ENCODE measurements at regions not wholly inside any gene's neighbourhood (a gene's known extent, or its start where the extent isn't known, plus 50 kb on each side); places are given as distances from the start of the nearest gene placed in this dataset.

GRCh38 chr7:145779140-145779539 is 337.5 kb upstream of the CNTNAP2 start:
- Histone ChIP-seq H3K36me3 (no peaks in the 10 kb centered on the region), H3K27me3 (no peaks in the 10 kb centered on the region), H3K4me3 (no peak overlapping the region), H3K27ac (no peak overlapping the region), H3K4me1 (no peaks in the 10 kb centered on the region), H3K9me3 (peaks cover 0 to 13% (median 7%) of the 10 kb centered on the region in 3 donors)
- 52 to 56% methylated on average over 2 of the region's 2 CpGs for WGBS, 2 donors
- DNase-seq: no peak
- intact Hi-C loops (cut with DNase I): no loop called here
- TF ChIP-seq POLR2A (IDR thresholded peaks at IDR 0.05): no peak
- TF ChIP-seq, protein P1, sequence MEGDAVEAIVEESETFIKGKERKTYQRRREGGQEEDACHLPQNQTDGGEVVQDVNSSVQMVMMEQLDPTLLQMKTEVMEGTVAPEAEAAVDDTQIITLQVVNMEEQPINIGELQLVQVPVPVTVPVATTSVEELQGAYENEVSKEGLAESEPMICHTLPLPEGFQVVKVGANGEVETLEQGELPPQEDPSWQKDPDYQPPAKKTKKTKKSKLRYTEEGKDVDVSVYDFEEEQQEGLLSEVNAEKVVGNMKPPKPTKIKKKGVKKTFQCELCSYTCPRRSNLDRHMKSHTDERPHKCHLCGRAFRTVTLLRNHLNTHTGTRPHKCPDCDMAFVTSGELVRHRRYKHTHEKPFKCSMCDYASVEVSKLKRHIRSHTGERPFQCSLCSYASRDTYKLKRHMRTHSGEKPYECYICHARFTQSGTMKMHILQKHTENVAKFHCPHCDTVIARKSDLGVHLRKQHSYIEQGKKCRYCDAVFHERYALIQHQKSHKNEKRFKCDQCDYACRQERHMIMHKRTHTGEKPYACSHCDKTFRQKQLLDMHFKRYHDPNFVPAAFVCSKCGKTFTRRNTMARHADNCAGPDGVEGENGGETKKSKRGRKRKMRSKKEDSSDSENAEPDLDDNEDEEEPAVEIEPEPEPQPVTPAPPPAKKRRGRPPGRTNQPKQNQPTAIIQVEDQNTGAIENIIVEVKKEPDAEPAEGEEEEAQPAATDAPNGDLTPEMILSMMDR (IDR thresholded peaks at IDR 0.05): no peak

DNA sequence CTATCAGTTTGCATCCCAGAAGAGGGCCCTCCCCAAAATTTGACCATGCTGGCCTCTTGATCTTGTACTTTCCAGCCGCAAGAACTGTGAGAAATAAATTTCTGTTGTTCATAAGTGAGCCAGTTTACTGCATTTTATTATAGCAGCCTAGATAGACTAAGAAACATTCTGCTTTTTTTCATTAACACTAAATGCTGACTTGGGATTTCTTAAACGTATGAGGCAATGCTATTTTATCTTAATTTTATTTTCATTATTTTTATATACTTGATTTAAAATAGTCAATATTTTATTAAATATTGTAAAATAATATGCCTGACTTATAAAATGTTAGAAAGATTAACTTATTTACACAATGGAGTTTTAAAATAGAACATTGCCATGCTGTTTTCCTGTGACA is 341.8 kb upstream of the CNTNAP2 start:
- Histone ChIP-seq H3K9me3 (no peaks in the 10 kb centered on the region), H3K36me3 (no peaks in the 10 kb centered on the region), H3K4me1 (no peaks in the 10 kb centered on the region), H3K27ac (no peak overlapping the region), H3K27me3 (no peaks in the 10 kb centered on the region), H3K4me3 (no peak overlapping the region)
- intact Hi-C loops (cut with DNase I): no loop called here
- TF ChIP-seq, protein P1 (IDR thresholded peaks at IDR 0.05): no peak
- no peak for TF ChIP-seq POLR2A (IDR thresholded peaks at IDR 0.05)
- 66 to 80% methylated on average over 2 of the region's 2 CpGs for WGBS, 2 donors
- no peak for DNase-seq

DNA sequence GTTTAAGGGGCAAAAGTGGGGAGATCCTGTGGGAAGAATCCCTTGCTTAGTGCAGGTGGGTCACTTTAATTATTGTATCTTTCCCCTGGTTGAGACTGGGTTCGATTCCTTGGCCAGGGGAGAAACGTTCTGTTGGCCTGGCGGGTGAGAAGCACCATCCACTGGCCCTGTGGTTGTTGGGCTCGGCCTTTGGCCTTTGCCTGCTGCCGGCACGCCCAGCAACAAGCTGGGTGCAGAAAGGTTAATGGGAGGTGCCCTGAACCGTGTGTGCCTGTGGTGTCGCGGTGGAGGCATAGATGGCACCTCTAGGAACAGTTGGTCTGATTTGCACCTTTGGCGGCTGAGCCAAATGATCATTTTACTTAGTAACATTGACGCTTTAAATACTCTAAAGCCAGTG is 363.6 kb upstream of the CNTNAP2 start:
- Histone ChIP-seq H3K4me1 (no peaks in the 10 kb centered on the region), H3K4me3 (no peak overlapping the region), H3K27ac (no peak overlapping the region), H3K36me3 (no peaks in the 10 kb centered on the region), H3K9me3 (peaks cover 0 to 11% (median 0%) of the 10 kb centered on the region in 3 donors), H3K27me3 (no peaks in the 10 kb centered on the region)
- WGBS, 2 donors: 80 to 90% methylated on average over 10 to 11 of the region's 11 CpGs
- no peak for DNase-seq
- intact Hi-C loops (cut with DNase I): no loop called here
- TF ChIP-seq, protein P1 (IDR thresholded peaks at IDR 0.05): no peak
- TF ChIP-seq POLR2A (IDR thresholded peaks at IDR 0.05): no peak

- no peak overlapping the region for H3K4me3 ChIP-seq
- no peaks in the 10 kb centered on the region for H3K27me3 ChIP-seq
- intact Hi-C loops (cut with DNase I): no loop called here
- WGBS, 2 donors: 54 to 64% methylated on average over 2 of the region's 2 CpGs
- H3K36me3 ChIP-seq: no peaks in the 10 kb centered on the region
- no peak for TF ChIP-seq POLR2A (IDR thresholded peaks at IDR 0.05)
- TF ChIP-seq, protein P1 (IDR thresholded peaks at IDR 0.05): no peak
- no peaks in the 10 kb centered on the region for H3K9me3 ChIP-seq
- DNase-seq: no peak
- H3K4me1 ChIP-seq: no peaks in the 10 kb centered on the region
- H3K27ac ChIP-seq: no peak overlapping the region
These were observed 379.0 kb upstream of the CNTNAP2 start for GRCh38 chr7:145737617-145738016.

GRCh38 chr7:145735061-145735460 is 381.5 kb upstream of the CNTNAP2 start:
- H3K4me1 ChIP-seq: no peaks in the 10 kb centered on the region
- intact Hi-C loops (cut with DNase I): no loop called here
- no peak overlapping the region for H3K27ac ChIP-seq
- H3K36me3 ChIP-seq: no peaks in the 10 kb centered on the region
- WGBS, 2 donors: 88 to 93% methylated on average over 3 of the region's 3 CpGs
- no peaks in the 10 kb centered on the region for H3K27me3 ChIP-seq
- no peak overlapping the region for H3K4me3 ChIP-seq
- no peak for DNase-seq
- TF ChIP-seq, protein P1 (IDR thresholded peaks at IDR 0.05): no peak
- no peak for TF ChIP-seq POLR2A (IDR thresholded peaks at IDR 0.05)
- H3K9me3 ChIP-seq: no peaks in the 10 kb centered on the region

All from esophagus squamous epithelium (tissue), 5 donors.